SU-DHL-6 (cell line): ENCODE measurements at regions not wholly inside any gene's neighbourhood (a gene's known extent, or its start where the extent isn't known, plus 50 kb on each side); places are given as distances from the start of the nearest gene placed in this dataset.

Source experiments
- CTCF ChIP-seq: fragments of 200-600 bp; sonication (generic); IDR thresholded peaks from one replicate; pipeline ENCODE4 v1.5.1; 2017; ENCODE audit warnings: antibody characterized with exemption, mild to moderate bottlenecking, low read length, moderate library complexity; ENCODE audit not compliant: insufficient read depth, poor library complexity, severe bottlenecking
- EZH2phosphoT487 ChIP-seq: fragments of 200-600 bp; sonication (generic), shearing (Covaris generic); conservative IDR thresholded peaks from 2 replicates; pipeline ENCODE4 v1.6.1; 2018; ENCODE audit warnings: mild to moderate bottlenecking, antibody characterized with exemption, low read length, moderate library complexity, mixed read lengths

DNA sequence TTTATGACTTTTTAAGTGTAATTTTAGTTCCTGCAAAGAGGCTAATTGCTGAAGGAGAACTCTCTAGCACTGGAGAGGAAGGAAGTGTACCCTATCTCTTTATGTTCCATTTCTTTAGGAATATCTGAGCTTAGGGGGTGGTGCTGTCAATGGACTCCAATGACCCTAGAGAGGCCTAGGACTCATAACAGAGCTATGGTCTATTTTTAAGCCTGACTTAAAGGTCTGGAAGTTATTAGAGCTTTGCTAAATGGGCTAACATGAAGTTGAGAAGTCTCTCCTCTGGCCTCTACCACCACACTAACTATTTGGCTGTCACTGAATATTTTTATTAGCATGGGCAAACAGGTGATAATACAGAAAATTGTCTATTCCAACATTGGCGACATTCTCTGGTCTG is 152.2 kb downstream of the SPATA18 start:
- TF ChIP-seq CTCF: no peak
- no peak for TF ChIP-seq EZH2phosphoT487
